OCI-LY1 (cell line): ENCODE measurements at regions not wholly inside any gene's neighbourhood (a gene's known extent, or its start where the extent isn't known, plus 50 kb on each side); places are given as distances from the start of the nearest gene placed in this dataset.

Experiments
- H2AFZ ChIP-seq: fragments of 200-600 bp; sonication (generic), shearing (Covaris generic); 2 replicates; pipeline ENCODE4 v1.6.0; 2014; ENCODE audit warnings: antibody characterized with exemption, mild to moderate bottlenecking, low read length
- H3F3A ChIP-seq: fragments of 200-600 bp; sonication (generic), shearing (Covaris generic); 2 replicates; pipeline ENCODE4 v1.6.0; 2014; ENCODE audit warnings: mild to moderate bottlenecking, antibody characterized with exemption, low read length, moderate library complexity; ENCODE audit not compliant: insufficient read depth
- H3K27ac ChIP-seq: fragments of 200-600 bp; sonication (generic); 2 replicates; pipeline ENCODE4 v1.5.1; 2014; ENCODE audit warnings: low read length, mixed run types, mild to moderate bottlenecking, low read depth; ENCODE audit not compliant: poor library complexity, severe bottlenecking
- H3K27me3 ChIP-seq: fragments of 200-600 bp; sonication (generic); 2 replicates; pipeline ENCODE4 v1.6.0; 2014; ENCODE audit warnings: antibody characterized with exemption, mild to moderate bottlenecking, low read length, moderate library complexity; ENCODE audit not compliant: insufficient read depth
- H3K36me3 ChIP-seq: fragments of 200-600 bp; sonication (generic); 2 replicates; pipeline ENCODE4 v1.6.1; 2014; ENCODE audit warnings: mild to moderate bottlenecking, antibody characterized with exemption, low read length, moderate library complexity, mixed read lengths; ENCODE audit not compliant: insufficient read depth
- H3K4me1 ChIP-seq: fragments of 200-600 bp; sonication (generic); 2 replicates; pipeline ENCODE4 v1.5.1; 2014; ENCODE audit warnings: mild to moderate bottlenecking, low read length, moderate library complexity; ENCODE audit not compliant: insufficient read depth, severe bottlenecking
- H3K4me2 ChIP-seq: fragments of 200-600 bp; sonication (generic), shearing (Covaris generic); 2 replicates; pipeline ENCODE4 v1.6.1; 2014; ENCODE audit warnings: low read length
- H3K4me3 ChIP-seq: fragments of 200-600 bp; sonication (generic); 2 replicates; pipeline ENCODE4 v1.5.1; 2014; ENCODE audit warnings: low read length, low read depth, mild to moderate bottlenecking, mixed read lengths; ENCODE audit not compliant: poor library complexity, severe bottlenecking
- H3K79me2 ChIP-seq: fragments of 200-600 bp; shearing (Covaris generic); 2 replicates; pipeline ENCODE4 v1.6.1; 2016; ENCODE audit warnings: mixed run types, low read length, mixed read lengths; ENCODE audit not compliant: insufficient read depth
- H3K9ac ChIP-seq: fragments of 200-600 bp; sonication (generic), shearing (Covaris generic); 2 replicates; pipeline ENCODE4 v1.6.1; 2014; ENCODE audit warnings: mild to moderate bottlenecking, low read length, mixed read lengths
- H3K9me2 ChIP-seq: fragments of 200-600 bp; sonication (generic), shearing (Covaris generic); 2 replicates; pipeline ENCODE4 v1.6.1; 2014; ENCODE audit warnings: low read depth, mild to moderate bottlenecking, low read length, mixed read lengths
- H3K9me3 ChIP-seq: fragments of 200-600 bp; shearing (Covaris generic); 2 replicates; pipeline ENCODE4 v1.6.1; 2014; ENCODE audit warnings: low read length, mixed read lengths
- H4K20me1 ChIP-seq: fragments of 200-600 bp; sonication (generic), shearing (Covaris generic); 2 replicates; pipeline ENCODE4 v1.6.0; 2016; ENCODE audit warnings: mild to moderate bottlenecking, low read length; ENCODE audit not compliant: insufficient read depth
- CTCF ChIP-seq: fragments of 200-600 bp; sonication (generic), shearing (Covaris generic); IDR thresholded peaks from 2 replicates; pipeline ENCODE4 v1.5.1; 2017; ENCODE audit warnings: mild to moderate bottlenecking, antibody characterized with exemption, low read length, moderate library complexity, mixed read lengths
- EZH2 ChIP-seq: fragments of 200-600 bp; sonication (generic), shearing (Covaris generic); IDR thresholded peaks from 2 replicates; pipeline ENCODE4 v1.8.0; 2017; ENCODE audit warnings: borderline replicate concordance, mixed run types, mild to moderate bottlenecking, antibody characterized with exemption, low read length, moderate library complexity, mixed read lengths

DNA sequence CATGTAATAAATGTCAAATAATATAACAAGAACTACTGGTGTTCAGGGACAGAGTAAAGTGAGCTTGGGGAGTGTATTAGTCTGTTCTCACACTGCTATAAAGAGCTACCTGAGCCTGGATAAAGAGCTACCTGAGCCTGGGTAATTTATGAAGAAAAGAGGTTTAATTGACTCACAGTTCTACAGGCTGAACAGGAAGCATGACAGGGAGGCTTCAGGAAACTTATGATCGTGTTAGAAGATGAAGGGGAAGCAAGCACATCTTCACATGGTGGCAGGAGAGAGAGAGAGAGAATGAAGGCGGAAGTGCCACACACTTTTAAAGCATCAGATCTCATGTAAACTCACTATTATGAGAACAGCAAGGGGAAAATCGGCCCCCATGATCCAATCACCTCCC is 205.9 kb downstream of the CTH start:
- no peak overlapping the region for H3K27ac ChIP-seq
- no peaks in the 10 kb centered on the region for H3K27me3 ChIP-seq
- H4K20me1 ChIP-seq: no peaks in the 10 kb centered on the region
- no peaks in the 10 kb centered on the region for H3K9me3 ChIP-seq
- H3K4me3 ChIP-seq: no peak overlapping the region
- H2AFZ ChIP-seq: no peak overlapping the region
- no peak overlapping the region for H3K9ac ChIP-seq
- H3K79me2 ChIP-seq: no peaks in the 10 kb centered on the region
- no peak overlapping the region for H3K4me2 ChIP-seq
- no peaks in the 10 kb centered on the region for H3K4me1 ChIP-seq
- no peaks in the 10 kb centered on the region for H3F3A ChIP-seq
- TF ChIP-seq EZH2 (no peak), CTCF (no peak)
- no peaks in the 10 kb centered on the region for H3K9me2 ChIP-seq
- no peaks in the 10 kb centered on the region for H3K36me3 ChIP-seq

GRCh38 chr1:70617728-70618127 is 206.7 kb downstream of the CTH start:
- no peak overlapping the region for H3K4me3 ChIP-seq
- H3K36me3 ChIP-seq: no peaks in the 10 kb centered on the region
- no peak overlapping the region for H2AFZ ChIP-seq
- H3K27ac ChIP-seq: no peak overlapping the region
- H4K20me1 ChIP-seq: no peaks in the 10 kb centered on the region
- H3K9ac ChIP-seq: no peak overlapping the region
- no peaks in the 10 kb centered on the region for H3K9me3 ChIP-seq
- H3K4me2 ChIP-seq: no peak overlapping the region
- no peaks in the 10 kb centered on the region for H3K27me3 ChIP-seq
- H3K9me2 ChIP-seq: no peaks in the 10 kb centered on the region
- no peaks in the 10 kb centered on the region for H3K79me2 ChIP-seq
- no peaks in the 10 kb centered on the region for H3K4me1 ChIP-seq
- TF ChIP-seq CTCF (no peak), EZH2 (no peak)
- no peaks in the 10 kb centered on the region for H3F3A ChIP-seq

GRCh38 chr1:70627910-70628309 is 216.8 kb downstream of the CTH start:
- H3F3A ChIP-seq: no peaks in the 10 kb centered on the region
- H3K4me1 ChIP-seq: no peaks in the 10 kb centered on the region
- no peaks in the 10 kb centered on the region for H3K79me2 ChIP-seq
- no peak overlapping the region for H3K27ac ChIP-seq
- H3K4me2 ChIP-seq: no peak overlapping the region
- no peak overlapping the region for H3K9ac ChIP-seq
- no peaks in the 10 kb centered on the region for H3K27me3 ChIP-seq
- no peak overlapping the region for H3K4me3 ChIP-seq
- no peaks in the 10 kb centered on the region for H3K9me3 ChIP-seq
- H2AFZ ChIP-seq: no peak overlapping the region
- TF ChIP-seq EZH2: no peak
- TF ChIP-seq CTCF: no peak
- H3K9me2 ChIP-seq: no peaks in the 10 kb centered on the region
- no peaks in the 10 kb centered on the region for H3K36me3 ChIP-seq
- H4K20me1 ChIP-seq: no peaks in the 10 kb centered on the region
